Activated CD8-positive, alpha-beta memory T cell treated with anti-CD3 and anti-CD28 coated beads, Interleukin-2, amount 10 ng/mL, durations not matched to agents 7 days and 5 days (primary cell): ENCODE measurements at regions not wholly inside any gene's neighbourhood (a gene's known extent, or its start where the extent isn't known, plus 50 kb on each side); places are given as distances from the start of the nearest gene placed in this dataset.
"Not testable (repeated sequence)": the region's sequence is repeated elsewhere in the genome, so short reads cannot be mapped to it uniquely, and the experiment has no call there.

Experiments
- ATAC-seq: fragments of 150-1000 bp; cut with Tn5 transposase; one replicate; pipeline ENCODE4 v1.10.0; 2021; ENCODE audit warnings: moderate library complexity
- CTCF ChIA-PET: fragments of 350-600 bp; sonication (Branson Sonifier 250); formaldehyde crosslinking; loops from one replicate; lab custom pipeline; 2021; ENCODE audit warnings: antibody characterized with exemption; lab: Charles Lee
- DNase-seq: peaks from one replicate; pipeline ENCODE4 v3.0.0-alpha.2; 2020
- H3K27ac Mint-ChIP-seq: one replicate; pipeline ENCODE4 v1.8.0; 2021; ENCODE audit warnings: mild to moderate bottlenecking, mixed read lengths
- H3K27me3 Mint-ChIP-seq: one replicate; pipeline ENCODE4 v1.8.0; 2021; ENCODE audit warnings: mixed read lengths
- H3K36me3 Mint-ChIP-seq: one replicate; pipeline ENCODE4 v1.8.0; 2021; ENCODE audit warnings: mild to moderate bottlenecking, mixed read lengths
- H3K4me1 Mint-ChIP-seq: one replicate; pipeline ENCODE4 v1.8.0; 2021; ENCODE audit warnings: mixed read lengths
- H3K4me3 Mint-ChIP-seq: one replicate; pipeline ENCODE4 v1.8.0; 2021; ENCODE audit warnings: mild to moderate bottlenecking, moderate library complexity, mixed read lengths
- H3K9me3 Mint-ChIP-seq: one replicate; pipeline ENCODE4 v1.8.0; 2022; ENCODE audit warnings: low read depth, mixed read lengths

- DNase-seq = no peak
- CTCF ChIA-PET = no interaction called here
- Mint-ChIP-seq H3K4me3 (no peak overlapping the region), H3K9me3 (peaks cover 7% of the 10 kb centered on the region), H3K27me3 (no peaks in the 10 kb centered on the region), H3K4me1 (no peaks in the 10 kb centered on the region), H3K36me3 (no peaks in the 10 kb centered on the region), H3K27ac (no peak overlapping the region)
- ATAC-seq = no peak
These were observed 2269.3 kb upstream of the RAG2 start for GRCh38 chr11:38867338-38867737.

- Mint-ChIP-seq H3K27me3 (no peaks in the 10 kb centered on the region), H3K9me3 (peaks cover 11% of the 10 kb centered on the region), H3K36me3 (no peaks in the 10 kb centered on the region), H3K4me1 (no peaks in the 10 kb centered on the region), H3K27ac (no peak overlapping the region), H3K4me3 (no peak overlapping the region)
- DNase-seq (no peak), ATAC-seq (no peak)
- CTCF ChIA-PET = no interaction called here
These were observed 2267.9 kb upstream of the RAG2 start for GRCh38 chr11:38865922-38866321.

- Mint-ChIP-seq H3K4me1 (no peaks in the 10 kb centered on the region), H3K4me3 (no peak overlapping the region), H3K9me3 (peaks cover 9% of the 10 kb centered on the region), H3K27me3 (no peaks in the 10 kb centered on the region), H3K36me3 (no peaks in the 10 kb centered on the region), H3K27ac (no peak overlapping the region)
- CTCF ChIA-PET = no interaction called here
- no peak for DNase-seq
- ATAC-seq = no peak
These were observed 2245.0 kb upstream of the RAG2 start for GRCh38 chr11:38842991-38843390.

GRCh38 chr11:38839071-38839470 is 2241.0 kb upstream of the RAG2 start:
- no peaks in the 10 kb centered on the region for H3K36me3 Mint-ChIP-seq
- DNase-seq (no peak), ATAC-seq (no peak)
- H3K27me3 Mint-ChIP-seq = no peaks in the 10 kb centered on the region
- H3K4me3 Mint-ChIP-seq = no peak overlapping the region
- H3K4me1 Mint-ChIP-seq = no peaks in the 10 kb centered on the region
- CTCF ChIA-PET = no interaction called here
- H3K9me3 Mint-ChIP-seq = peaks cover 7% of the 10 kb centered on the region
- H3K27ac Mint-ChIP-seq = no peak overlapping the region

- no peaks in the 10 kb centered on the region for H3K4me1 Mint-ChIP-seq
- H3K27ac Mint-ChIP-seq = no peak overlapping the region
- no peak for DNase-seq
- no peaks in the 10 kb centered on the region for H3K27me3 Mint-ChIP-seq
- H3K9me3 Mint-ChIP-seq = peaks cover 7% of the 10 kb centered on the region
- no peak for ATAC-seq
- no peak overlapping the region for H3K4me3 Mint-ChIP-seq
- H3K36me3 Mint-ChIP-seq = no peaks in the 10 kb centered on the region
- CTCF ChIA-PET = no interaction called here
These were observed 2237.9 kb upstream of the RAG2 start for GRCh38 chr11:38835966-38836365.

- CTCF ChIA-PET = no interaction called here
- Mint-ChIP-seq H3K4me1 (no peaks in the 10 kb centered on the region), H3K36me3 (no peaks in the 10 kb centered on the region), H3K9me3 (peaks cover 20% of the 10 kb centered on the region), H3K4me3 (no peak overlapping the region), H3K27me3 (no peaks in the 10 kb centered on the region), H3K27ac (no peak overlapping the region)
- DNase-seq (no peak), ATAC-seq (no peak)
These were observed 2226.5 kb upstream of the RAG2 start for GRCh38 chr11:38824573-38824972.

GRCh38 chr11:38821786-38822185 is 2223.8 kb upstream of the RAG2 start:
- peaks cover 10% of the 10 kb centered on the region for H3K9me3 Mint-ChIP-seq
- ATAC-seq, H3K4me1 Mint-ChIP-seq, H3K27ac Mint-ChIP-seq, H3K27me3 Mint-ChIP-seq, H3K36me3 Mint-ChIP-seq, H3K4me3 Mint-ChIP-seq, DNase-seq, CTCF ChIA-PET: not testable (repeated sequence)

- Mint-ChIP-seq H3K27ac (no peak overlapping the region), H3K4me1 (no peaks in the 10 kb centered on the region), H3K36me3 (no peaks in the 10 kb centered on the region), H3K27me3 (no peaks in the 10 kb centered on the region), H3K4me3 (no peak overlapping the region), H3K9me3 (peaks cover 10% of the 10 kb centered on the region)
- no peak for DNase-seq
- ATAC-seq = no peak
- CTCF ChIA-PET = no interaction called here
These were observed 2221.9 kb upstream of the RAG2 start for GRCh38 chr11:38819981-38820380.

- CTCF ChIA-PET = no interaction called here
- H3K4me3 Mint-ChIP-seq = no peak overlapping the region
- H3K9me3 Mint-ChIP-seq = peaks cover 10% of the 10 kb centered on the region
- DNase-seq = no peak
- H3K36me3 Mint-ChIP-seq = no peaks in the 10 kb centered on the region
- no peaks in the 10 kb centered on the region for H3K4me1 Mint-ChIP-seq
- no peak overlapping the region for H3K27ac Mint-ChIP-seq
- ATAC-seq = no peak
- H3K27me3 Mint-ChIP-seq = no peaks in the 10 kb centered on the region
These were observed 2220.7 kb upstream of the RAG2 start for GRCh38 chr11:38818720-38819119.

GRCh38 chr11:38814670-38815069 is 2216.6 kb upstream of the RAG2 start:
- ATAC-seq (no peak), DNase-seq (no peak)
- no peak overlapping the region for H3K4me3 Mint-ChIP-seq
- H3K9me3 Mint-ChIP-seq = peaks cover 8% of the 10 kb centered on the region
- CTCF ChIA-PET = no interaction called here
- H3K27me3 Mint-ChIP-seq = no peaks in the 10 kb centered on the region
- H3K36me3 Mint-ChIP-seq = no peaks in the 10 kb centered on the region
- no peaks in the 10 kb centered on the region for H3K4me1 Mint-ChIP-seq
- H3K27ac Mint-ChIP-seq = no peak overlapping the region

- no peak overlapping the region for H3K27ac Mint-ChIP-seq
- DNase-seq (no peak), ATAC-seq (no peak)
- no peaks in the 10 kb centered on the region for H3K36me3 Mint-ChIP-seq
- H3K4me3 Mint-ChIP-seq = no peak overlapping the region
- CTCF ChIA-PET = no interaction called here
- H3K27me3 Mint-ChIP-seq = no peaks in the 10 kb centered on the region
- H3K4me1 Mint-ChIP-seq = no peaks in the 10 kb centered on the region
- peaks cover 9% of the 10 kb centered on the region for H3K9me3 Mint-ChIP-seq
These were observed 2211.5 kb upstream of the RAG2 start for GRCh38 chr11:38809521-38809920.

- Mint-ChIP-seq H3K27ac (no peak overlapping the region), H3K4me1 (no peaks in the 10 kb centered on the region), H3K9me3 (no peaks in the 10 kb centered on the region), H3K4me3 (no peak overlapping the region), H3K36me3 (no peaks in the 10 kb centered on the region), H3K27me3 (no peaks in the 10 kb centered on the region)
- DNase-seq = no peak
- CTCF ChIA-PET = no interaction called here
- ATAC-seq = no peak
These were observed 2198.2 kb upstream of the RAG2 start for GRCh38 chr11:38796281-38796680.

GRCh38 chr11:38795027-38795426 is 2197.0 kb upstream of the RAG2 start:
- DNase-seq (no peak), ATAC-seq (no peak)
- no peaks in the 10 kb centered on the region for H3K4me1 Mint-ChIP-seq
- no peak overlapping the region for H3K4me3 Mint-ChIP-seq
- H3K27me3 Mint-ChIP-seq = no peaks in the 10 kb centered on the region
- H3K36me3 Mint-ChIP-seq = no peaks in the 10 kb centered on the region
- CTCF ChIA-PET = no interaction called here
- H3K9me3 Mint-ChIP-seq = no peaks in the 10 kb centered on the region
- no peak overlapping the region for H3K27ac Mint-ChIP-seq

GRCh38 chr11:38791346-38791961 is 2193.4 kb upstream of the RAG2 start:
- H3K27ac Mint-ChIP-seq = no peak overlapping the region
- H3K27me3 Mint-ChIP-seq = no peaks in the 10 kb centered on the region
- ATAC-seq (no peak), DNase-seq (no peak)
- CTCF ChIA-PET = interaction anchor here (0.9 to 2.2 kb wide), 3 partner anchors 12 to 845 kb away, joined by 3 to 8 read pairs (median 3); no protein-coding TSS in a partner anchor
- H3K9me3 Mint-ChIP-seq = peaks cover under 1% of the 10 kb centered on the region
- H3K4me1 Mint-ChIP-seq = no peaks in the 10 kb centered on the region
- no peaks in the 10 kb centered on the region for H3K36me3 Mint-ChIP-seq
- H3K4me3 Mint-ChIP-seq = no peak overlapping the region

GRCh38 chr11:38788561-38788960 is 2190.5 kb upstream of the RAG2 start:
- H3K36me3 Mint-ChIP-seq = no peaks in the 10 kb centered on the region
- H3K4me3 Mint-ChIP-seq = no peak overlapping the region
- ATAC-seq = no peak
- H3K27me3 Mint-ChIP-seq = no peaks in the 10 kb centered on the region
- H3K9me3 Mint-ChIP-seq = peaks cover 2% of the 10 kb centered on the region
- H3K27ac Mint-ChIP-seq = peak overlapping the region; percentile 24
- CTCF ChIA-PET = no interaction called here
- no peak for DNase-seq
- no peaks in the 10 kb centered on the region for H3K4me1 Mint-ChIP-seq
